Ammon's horn (tissue), 1 donor: ENCODE measurements at regions not wholly inside any gene's neighbourhood (a gene's known extent, or its start where the extent isn't known, plus 50 kb on each side); places are given as distances from the start of the nearest gene placed in this dataset.

ENCODE experiments used
- DNase-seq: peaks from one replicate; pipeline ENCODE4 v3.0.0-alpha.2; 2016; ENCODE audit warnings: low spot score

- DNase-seq, result no peak
These were observed 177.7 kb downstream of the DLL1 start for GRCh38 chr6:170113141-170113540.

DNA sequence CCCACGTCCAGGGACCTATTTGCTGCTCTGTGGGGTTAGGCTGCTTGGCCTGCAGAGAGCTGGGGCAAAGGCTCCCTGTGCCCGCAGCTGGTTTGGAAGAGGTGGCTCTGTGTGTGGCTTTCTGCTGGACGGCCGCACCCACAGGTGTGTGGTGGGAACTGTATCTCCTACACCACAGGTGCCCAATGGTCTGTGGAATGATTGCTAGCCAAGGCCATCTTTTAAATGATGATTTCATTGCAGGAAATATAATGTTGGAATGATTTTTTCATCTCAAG, 178.4 kb downstream of the DLL1 start:
- no peak for DNase-seq

- no peak for DNase-seq
These were observed 178.9 kb downstream of the DLL1 start for GRCh38 chr6:170111816-170112582.

DNA sequence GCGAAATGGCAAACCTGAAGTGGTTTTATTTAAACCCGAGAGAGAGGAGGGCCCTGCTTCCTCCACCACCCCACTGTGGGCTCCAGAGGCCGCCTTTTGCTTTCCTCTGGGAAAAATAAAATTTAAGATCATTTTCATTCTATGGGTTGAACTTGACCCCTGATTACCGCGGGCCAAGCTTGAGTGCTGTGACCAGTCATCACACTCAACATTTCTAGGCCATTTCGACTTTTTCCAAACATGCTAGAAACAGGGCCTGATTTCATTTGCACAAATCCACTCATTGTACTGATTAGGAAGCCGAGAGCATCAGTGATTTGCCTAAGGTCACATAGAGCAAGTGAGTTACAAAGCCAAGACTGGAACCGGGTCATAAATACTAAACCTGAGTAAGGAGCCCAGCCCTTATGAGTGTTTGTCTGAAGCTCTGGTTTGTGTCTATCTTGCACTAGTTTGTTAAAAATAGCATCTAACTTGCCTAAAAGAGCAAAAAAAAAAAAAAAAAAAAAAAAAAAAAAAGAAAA, 179.7 kb downstream of the DLL1 start:
- no peak for DNase-seq

GRCh38 chr6:170110201-170111140, 180.4 kb downstream of the DLL1 start:
- DNase-seq, result no peak

DNA sequence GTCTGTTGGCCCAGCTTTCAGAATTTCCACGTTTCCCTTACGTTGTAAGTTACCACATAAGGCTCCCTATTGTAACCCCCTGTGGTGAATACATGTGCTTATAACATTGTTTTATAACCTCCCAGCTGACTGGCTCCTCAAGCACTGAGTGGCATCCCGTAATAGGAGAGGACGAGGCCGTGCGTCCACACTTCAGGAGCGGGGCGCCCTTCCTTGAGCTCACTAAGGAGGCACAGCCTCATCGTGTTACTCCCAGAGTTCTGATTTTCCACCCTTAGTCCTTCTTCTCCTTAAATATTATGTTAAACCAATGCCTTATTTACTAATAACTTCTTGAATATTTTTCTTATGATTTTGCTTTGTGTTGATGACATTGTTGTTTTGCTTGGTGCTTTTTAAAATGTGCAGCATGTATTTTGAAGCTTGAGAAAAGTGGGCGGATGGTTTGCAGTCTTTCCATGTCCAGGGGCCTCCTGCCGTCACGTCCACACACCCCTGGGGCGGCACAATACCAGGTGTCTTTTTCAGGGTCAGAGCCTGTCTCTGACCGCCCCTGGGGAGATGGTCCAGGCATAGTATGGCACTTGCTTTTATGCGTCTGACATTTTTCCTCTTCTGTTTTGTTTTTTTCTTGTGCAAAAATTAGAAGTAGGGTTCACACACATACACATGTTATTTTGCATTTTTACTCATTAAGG, 181.8 kb downstream of the DLL1 start:
- no peak for DNase-seq

- no peak for DNase-seq
These were observed 182.4 kb downstream of the DLL1 start for GRCh38 chr6:170108456-170108855.

GRCh38 chr6:170107606-170108222, 183.2 kb downstream of the DLL1 start:
- no peak for DNase-seq

- no peak for DNase-seq
These were observed 183.9 kb downstream of the DLL1 start for GRCh38 chr6:170106906-170107525.

GRCh38 chr6:170102582-170103481, 188.0 kb downstream of the DLL1 start:
- no peak for DNase-seq

GRCh38 chr6:170102038-170102437, 188.8 kb downstream of the DLL1 start:
- no peak for DNase-seq

DNA sequence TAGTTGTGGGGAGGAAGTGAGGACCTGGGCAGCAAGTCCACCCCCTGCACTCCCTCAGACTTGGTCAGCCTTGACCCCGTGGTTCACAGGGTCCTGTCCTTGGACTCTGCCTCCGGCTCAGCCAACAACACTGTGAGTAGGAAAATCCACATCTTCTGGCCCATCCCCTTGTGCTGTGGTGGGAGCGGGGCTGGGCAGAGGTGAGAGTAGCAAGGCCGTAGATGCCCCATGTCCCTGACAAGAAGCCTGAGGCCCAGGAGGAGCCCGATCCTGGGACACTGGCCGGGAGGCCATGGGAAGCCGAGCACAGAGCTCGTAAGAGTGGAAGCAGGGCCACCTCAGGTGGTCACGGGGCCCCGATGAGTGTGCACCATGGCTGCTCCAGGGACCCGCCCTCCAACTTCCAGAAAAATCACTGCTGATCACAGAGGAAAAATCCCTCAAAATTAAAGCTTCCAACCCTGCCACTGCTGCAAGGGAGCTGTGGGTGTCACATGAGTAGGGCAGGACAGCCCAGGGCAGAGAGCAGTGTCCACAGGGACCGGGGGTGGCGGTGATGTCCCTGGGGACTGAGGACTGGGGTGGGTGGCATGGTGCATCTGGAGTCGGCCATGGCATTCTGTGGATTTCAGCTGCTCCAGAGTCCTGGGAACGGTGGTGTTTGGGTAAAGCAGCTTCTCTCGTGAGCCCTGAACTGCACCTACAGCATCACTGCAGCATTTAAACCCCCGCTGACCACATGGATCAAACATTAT, 189.4 kb downstream of the DLL1 start:
- no peak for DNase-seq

DNA sequence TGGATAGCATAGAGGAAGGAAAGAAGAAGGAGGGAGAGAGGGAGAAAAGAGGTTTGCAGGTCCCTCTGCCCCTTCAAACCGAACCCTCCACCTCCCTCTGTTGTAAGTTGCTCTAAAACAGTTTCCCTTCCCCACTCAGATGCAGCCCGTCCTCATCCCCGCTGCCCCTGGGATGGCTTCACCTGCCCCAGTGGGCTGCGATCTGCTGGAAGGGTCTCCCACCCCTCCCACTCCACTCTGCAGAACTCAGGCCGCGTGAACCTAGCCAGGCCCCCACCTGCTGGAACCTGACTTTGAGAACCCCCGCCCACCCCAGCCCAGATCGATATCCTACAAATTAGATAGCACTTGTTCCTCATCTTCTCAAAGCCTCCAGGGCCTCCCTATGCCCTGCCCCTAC, 190.8 kb downstream of the DLL1 start:
- DNase-seq, result no peak

DNA sequence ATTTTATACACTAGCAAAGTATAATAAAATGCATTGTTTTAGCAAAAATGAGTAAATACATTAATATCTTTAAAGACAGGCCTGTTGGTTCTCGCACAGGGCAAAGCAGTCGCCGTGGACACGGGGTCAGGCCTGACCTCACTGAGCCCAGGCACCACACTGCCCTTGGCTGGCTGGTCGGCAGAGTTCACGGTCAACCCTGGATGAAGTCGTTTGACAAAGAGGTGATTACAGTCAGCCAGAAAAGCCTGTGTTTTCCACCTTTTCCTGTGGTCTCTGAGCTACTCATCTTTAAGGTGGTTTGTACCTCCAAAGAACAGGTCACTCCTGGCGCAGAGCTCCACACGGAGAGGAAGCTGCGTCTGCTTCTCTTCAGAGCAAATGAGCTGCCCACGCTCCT, 191.5 kb downstream of the DLL1 start:
- DNase-seq, result no peak

GRCh38 chr6:170098428-170099170, 192.3 kb downstream of the DLL1 start:
- DNase-seq, result no peak

DNA sequence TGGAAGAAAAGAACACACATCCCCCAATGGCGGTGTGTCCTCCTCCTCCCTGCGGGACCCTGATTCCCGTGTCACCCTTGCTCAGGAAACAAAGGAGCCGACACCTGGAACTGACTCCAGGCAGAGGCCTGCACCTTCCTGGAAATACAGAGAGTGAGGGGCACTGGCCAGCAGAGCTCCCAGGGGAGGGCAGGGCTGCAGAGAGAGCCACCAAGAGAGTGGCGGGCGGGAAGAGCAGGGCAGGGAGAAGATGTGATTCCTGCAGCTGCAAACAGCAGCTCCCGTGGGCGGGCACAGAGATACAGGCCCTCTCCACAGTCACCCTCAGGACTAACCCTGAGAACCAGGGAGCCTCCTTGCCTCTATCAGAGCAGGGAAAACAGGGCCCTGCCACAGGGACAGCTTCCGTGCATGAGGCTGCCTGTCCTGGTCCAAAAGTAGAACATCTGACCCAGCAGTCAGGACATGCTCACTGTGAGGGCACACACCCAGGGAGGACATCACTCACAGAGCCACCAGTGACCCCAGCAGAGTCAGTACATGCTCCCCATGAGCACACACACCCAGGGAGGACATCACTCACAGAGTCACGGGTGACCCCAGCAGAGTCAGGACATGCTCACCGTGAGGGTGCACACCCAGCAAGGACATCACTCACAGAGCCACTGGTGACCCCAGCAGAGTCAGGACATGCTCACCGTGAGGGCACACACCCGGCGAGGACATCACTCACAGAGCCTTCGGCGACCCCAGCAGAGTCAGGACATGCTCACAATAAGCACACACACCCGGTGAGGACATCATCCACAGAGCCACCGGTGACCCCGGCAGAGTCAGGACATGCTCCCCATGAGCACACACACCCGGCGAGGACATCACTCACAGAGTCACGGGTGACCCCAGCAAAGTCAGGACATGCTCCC, 193.1 kb downstream of the DLL1 start:
- no peak for DNase-seq

DNA sequence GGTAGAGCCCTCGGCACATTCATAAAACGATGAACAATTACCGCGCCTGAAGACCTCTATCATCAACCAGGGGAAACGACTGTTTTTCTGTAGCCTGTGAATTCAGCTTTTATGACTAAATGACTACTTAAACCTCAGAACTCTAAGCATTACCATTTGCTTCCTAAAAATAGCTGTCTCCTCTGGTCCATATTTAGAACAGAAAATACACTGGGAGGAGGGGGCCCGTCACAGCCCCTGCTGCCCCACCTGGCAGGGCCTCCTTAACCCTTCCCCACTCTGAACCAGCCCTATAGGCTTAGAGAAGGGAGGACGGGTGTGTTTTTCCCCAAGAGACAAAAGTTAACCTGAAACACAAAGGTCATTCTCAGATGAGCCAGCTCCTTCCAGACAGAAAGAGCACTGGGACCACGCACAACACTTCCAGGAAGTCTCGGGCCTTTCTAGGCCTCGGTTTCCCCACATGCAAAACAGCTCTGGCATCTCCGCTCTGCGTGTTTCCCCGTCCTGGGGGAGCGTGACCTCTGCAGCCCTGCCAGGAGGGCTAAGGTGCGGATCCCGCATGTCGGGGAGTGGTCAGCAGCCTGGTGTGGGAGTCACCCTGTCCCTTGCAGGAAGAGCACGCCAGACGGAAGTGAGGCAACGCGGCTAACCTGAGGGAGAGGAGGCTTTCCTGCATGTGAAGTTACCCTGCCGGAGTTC, 193.9 kb downstream of the DLL1 start:
- DNase-seq, result no peak
